ENCODE measurements at regions not wholly inside any gene's neighbourhood (a gene's known extent, or its start where the extent isn't known, plus 50 kb on each side); places are given as distances from the start of the nearest gene placed in this dataset.

DNA sequence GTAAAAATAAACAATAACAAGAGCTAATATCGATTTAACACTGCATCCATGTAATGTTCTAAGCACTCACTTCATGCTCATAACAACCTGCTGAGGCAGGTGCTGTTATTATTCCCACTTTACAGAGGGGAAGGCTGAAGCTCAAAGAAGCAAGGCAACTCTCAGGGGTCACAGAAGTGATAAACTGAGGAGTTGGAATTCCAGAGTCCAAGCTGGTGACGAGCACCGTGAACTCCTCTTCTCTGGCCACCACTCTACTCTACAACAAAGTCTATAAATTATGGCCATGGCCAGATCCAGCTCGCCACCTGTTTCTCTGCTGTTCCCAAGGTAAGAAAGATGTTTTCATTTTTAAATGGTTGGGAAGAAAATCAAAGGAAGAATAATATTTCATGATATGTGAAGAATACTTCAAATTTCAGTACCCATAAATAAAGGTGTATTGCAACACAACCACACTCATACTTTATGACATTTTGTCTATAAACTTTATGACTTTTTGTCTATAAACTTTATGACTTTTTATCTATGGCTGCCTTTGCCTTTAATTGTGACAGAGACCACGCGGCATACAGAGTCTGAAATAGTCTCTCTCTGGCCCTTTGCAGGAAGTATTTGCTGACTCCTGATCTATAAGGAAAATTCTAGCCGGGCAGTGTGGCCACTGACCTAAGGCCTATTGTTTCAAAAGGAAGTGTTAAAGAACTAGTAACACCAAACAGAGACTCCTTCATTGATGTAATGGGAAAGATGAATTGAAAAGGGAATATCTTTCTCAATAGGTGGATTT, 113.2 kb upstream of the KCNG1 start:
- no peak for TF ChIP-seq EP300 (IDR thresholded peaks at IDR 0.05; ENCODE audit: low read length)
- no peak for TF ChIP-seq GABPA (tag; conservative IDR thresholded peaks at IDR 0.05; ENCODE audit: low read depth)
- TF ChIP-seq NCOA1 (IDR thresholded peaks at IDR 0.05; ENCODE audit: low read depth): no peak
- no peak for TF ChIP-seq POLR2A (conservative IDR thresholded peaks at IDR 0.05)

Data from K562 (cell line).